Testis (tissue), 2 donors: ENCODE measurements at regions not wholly inside any gene's neighbourhood (a gene's known extent, or its start where the extent isn't known, plus 50 kb on each side); places are given as distances from the start of the nearest gene placed in this dataset.

Experiments
- DNase-seq: peaks from one replicate; pipeline ENCODE4 v3.0.0-alpha.2; 2019
- H3K27ac ChIP-seq, 2 donors: fragments of 200-600 bp; sonication (generic); one replicate each; pipeline ENCODE4 v1.5.1; 2019
- H3K27me3 ChIP-seq: fragments of 200-600 bp; sonication (generic); one replicate; pipeline ENCODE4 v1.5.1; 2019
- H3K36me3 ChIP-seq: fragments of 200-600 bp; sonication (generic); one replicate; pipeline ENCODE4 v1.5.1; 2017; ENCODE audit warnings: low read depth; ENCODE audit errors: missing control alignments
- H3K4me1 ChIP-seq: fragments of 200-600 bp; sonication (generic); one replicate; pipeline ENCODE4 v1.5.1; 2019
- H3K4me3 ChIP-seq, 2 donors: fragments of 200-600 bp; sonication (generic); one replicate each; pipeline ENCODE4 v1.5.1; 2017 to 2019
- H3K9me3 ChIP-seq: fragments of 200-600 bp; sonication (generic); one replicate; pipeline ENCODE4 v1.5.1; 2017
- POLR2A ChIP-seq: fragments of 450-650 bp; IDR thresholded peaks from one replicate; pipeline ENCODE4 v1.6.1; 2017; ENCODE audit warnings: antibody characterized with exemption, mild to moderate bottlenecking, moderate library complexity
- WGBS, 2 donors: methylation state at CpG; one replicate each; pipeline ENCODE4 v1.1.5; 2018; 5-methylcytosine and 5-hydroxymethylcytosine counted together
- intact Hi-C: fragments of 100-400 bp; cut with DNase I; formaldehyde crosslinking; loops from one replicate; pipeline ENCODE4 v1.15.1; 2023; ENCODE audit warnings: low total_unique reads
- TF ChIP-seq, protein P1 (sequence below), 3 experiments: fragments of 450-650 bp in 2 of 3; fragments of 200-600 bp in 1 of 3; sonication (generic) in 1 of 3; IDR thresholded peaks; one replicate each; pipeline ENCODE4 v1.5.1; 2016 to 2019; ENCODE audit warnings: antibody characterized with exemption in 3 of 3, mild to moderate bottlenecking in 2 of 3, moderate library complexity in 1 of 3

DNA sequence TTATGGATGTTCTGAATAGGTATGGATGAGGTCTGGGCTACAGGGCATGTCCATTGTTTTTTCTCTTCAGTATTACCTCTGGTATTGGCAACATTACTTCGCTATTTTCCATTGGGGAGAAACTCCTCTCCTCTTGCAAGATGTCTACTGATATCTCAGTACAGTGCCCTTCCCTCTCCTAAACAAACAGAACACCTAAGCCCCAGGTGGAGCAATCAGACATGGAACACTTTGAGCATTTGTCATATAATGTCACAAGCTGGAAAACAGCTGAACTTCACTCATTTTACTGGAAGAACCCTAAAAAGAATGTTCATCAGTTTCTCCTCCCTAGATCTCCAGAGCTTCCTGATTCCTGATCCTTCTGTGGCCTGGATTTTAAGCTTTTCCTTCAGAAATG, 339.8 kb downstream of the FRK start:
- Histone ChIP-seq H3K4me1 (no peaks in the 10 kb centered on the region), H3K27me3 (no peaks in the 10 kb centered on the region), H3K36me3 (no peaks in the 10 kb centered on the region), H3K9me3 (no peaks in the 10 kb centered on the region), H3K4me3 (no peak overlapping the region), H3K27ac (no peak overlapping the region)
- WGBS, 2 donors = 95 to 96% methylated on average over 1 of the region's 1 CpG
- no peak for DNase-seq
- intact Hi-C loops = no loop called here
- TF ChIP-seq, protein P1, sequence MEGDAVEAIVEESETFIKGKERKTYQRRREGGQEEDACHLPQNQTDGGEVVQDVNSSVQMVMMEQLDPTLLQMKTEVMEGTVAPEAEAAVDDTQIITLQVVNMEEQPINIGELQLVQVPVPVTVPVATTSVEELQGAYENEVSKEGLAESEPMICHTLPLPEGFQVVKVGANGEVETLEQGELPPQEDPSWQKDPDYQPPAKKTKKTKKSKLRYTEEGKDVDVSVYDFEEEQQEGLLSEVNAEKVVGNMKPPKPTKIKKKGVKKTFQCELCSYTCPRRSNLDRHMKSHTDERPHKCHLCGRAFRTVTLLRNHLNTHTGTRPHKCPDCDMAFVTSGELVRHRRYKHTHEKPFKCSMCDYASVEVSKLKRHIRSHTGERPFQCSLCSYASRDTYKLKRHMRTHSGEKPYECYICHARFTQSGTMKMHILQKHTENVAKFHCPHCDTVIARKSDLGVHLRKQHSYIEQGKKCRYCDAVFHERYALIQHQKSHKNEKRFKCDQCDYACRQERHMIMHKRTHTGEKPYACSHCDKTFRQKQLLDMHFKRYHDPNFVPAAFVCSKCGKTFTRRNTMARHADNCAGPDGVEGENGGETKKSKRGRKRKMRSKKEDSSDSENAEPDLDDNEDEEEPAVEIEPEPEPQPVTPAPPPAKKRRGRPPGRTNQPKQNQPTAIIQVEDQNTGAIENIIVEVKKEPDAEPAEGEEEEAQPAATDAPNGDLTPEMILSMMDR (IDR thresholded peaks at IDR 0.05) = no peak
- no peak for TF ChIP-seq POLR2A

DNA sequence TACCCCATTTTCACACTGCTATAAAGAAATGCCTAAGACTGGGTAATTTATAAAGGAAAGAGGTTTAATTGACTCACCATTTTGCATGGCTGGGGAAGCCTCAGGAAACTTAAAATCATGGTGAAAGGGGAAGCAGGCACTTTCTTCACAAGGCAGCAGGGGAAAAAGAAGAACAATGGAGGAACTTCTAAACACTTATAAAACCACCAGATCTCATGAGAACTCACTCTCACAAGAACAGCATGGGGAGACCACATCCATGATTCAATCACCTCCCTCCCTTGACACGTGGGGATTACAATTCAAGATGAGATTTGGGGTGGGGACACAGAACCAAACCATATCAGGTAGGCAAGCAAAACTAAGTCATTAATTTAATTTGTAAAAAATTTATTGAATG, 343.2 kb downstream of the FRK start:
- H3K36me3 ChIP-seq = no peaks in the 10 kb centered on the region
- intact Hi-C loops = no loop called here

DNA sequence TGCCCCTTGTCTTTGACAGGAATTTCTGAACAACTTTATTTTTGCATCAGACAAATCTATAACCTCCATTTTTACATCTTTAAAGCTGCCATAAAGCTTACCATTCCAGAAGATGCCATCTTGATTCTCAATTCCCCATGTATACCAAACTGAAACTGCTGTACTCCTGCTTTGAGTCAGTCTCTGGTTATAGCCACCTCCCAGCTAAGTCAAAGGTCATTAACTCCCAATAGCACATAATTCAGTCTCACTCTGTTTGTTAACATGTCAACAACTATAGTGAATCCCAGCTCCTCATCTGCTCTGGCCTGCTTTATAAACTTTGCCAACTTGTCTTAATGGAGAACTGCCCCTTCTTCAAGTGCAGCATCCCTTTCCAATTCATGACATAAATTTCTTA, 343.6 kb downstream of the FRK start:
- H3K27ac ChIP-seq = no peak overlapping the region
- TF ChIP-seq, protein P1 (IDR thresholded peaks at IDR 0.05) = no peak
- no peak for TF ChIP-seq POLR2A
- intact Hi-C loops = no loop called here
- H3K4me3 ChIP-seq = no peak overlapping the region
- no peaks in the 10 kb centered on the region for H3K27me3 ChIP-seq
- H3K4me1 ChIP-seq = no peaks in the 10 kb centered on the region
- no peaks in the 10 kb centered on the region for H3K9me3 ChIP-seq
- no peak for DNase-seq
- no peaks in the 10 kb centered on the region for H3K36me3 ChIP-seq

More for the DNA sequence above, 343.2 kb downstream of the FRK start:
- TF ChIP-seq POLR2A = no peak
- TF ChIP-seq, protein P1 (IDR thresholded peaks at IDR 0.05) = no peak
- Histone ChIP-seq H3K27ac (no peak overlapping the region), H3K9me3 (no peaks in the 10 kb centered on the region), H3K4me1 (no peaks in the 10 kb centered on the region), H3K27me3 (no peaks in the 10 kb centered on the region), H3K4me3 (no peak overlapping the region)
- DNase-seq = no peak
- WGBS, 2 donors = 69 to 73% methylated on average over 1 of the region's 1 CpG

- Histone ChIP-seq H3K27me3 (no peaks in the 10 kb centered on the region), H3K27ac (no peak overlapping the region), H3K36me3 (no peaks in the 10 kb centered on the region), H3K4me1 (no peaks in the 10 kb centered on the region), H3K4me3 (no peak overlapping the region), H3K9me3 (no peaks in the 10 kb centered on the region)
- 58 to 67% methylated on average over 6 of the region's 6 CpGs for WGBS, 2 donors
- DNase-seq = no peak
- intact Hi-C loops = no loop called here
- no peak for TF ChIP-seq POLR2A
- TF ChIP-seq, protein P1 (IDR thresholded peaks at IDR 0.05) = no peak
Measured at GRCh38 chr6:115712291-115712961, 348.3 kb downstream of the FRK start.

DNA sequence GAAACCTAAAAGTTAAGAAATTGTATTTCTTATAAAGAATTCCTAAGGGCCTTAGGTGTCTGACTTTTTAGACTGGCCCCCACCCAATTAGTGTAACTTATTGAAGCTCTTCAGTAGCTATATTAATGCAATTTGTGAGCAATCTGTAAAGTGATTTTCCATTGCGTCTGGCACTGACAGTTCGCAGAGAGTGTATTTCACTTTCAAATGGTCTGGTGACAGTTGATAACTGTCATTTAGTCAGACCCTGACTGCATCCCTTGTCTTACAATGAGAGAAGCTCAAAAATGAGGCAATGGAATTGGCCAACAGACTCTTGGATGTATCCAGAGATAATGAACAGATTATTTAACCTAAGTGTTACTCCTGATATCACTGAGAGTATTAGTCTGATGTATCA, 351.8 kb downstream of the FRK start:
- Histone ChIP-seq H3K4me3 (no peak overlapping the region), H3K9me3 (no peaks in the 10 kb centered on the region), H3K27me3 (no peaks in the 10 kb centered on the region), H3K4me1 (no peaks in the 10 kb centered on the region), H3K27ac (no peak overlapping the region), H3K36me3 (no peaks in the 10 kb centered on the region)
- no peak for DNase-seq
- TF ChIP-seq, protein P1 (IDR thresholded peaks at IDR 0.05) = no peak
- no peak for TF ChIP-seq POLR2A
- WGBS, 2 donors = 73 to 88% methylated on average over 2 of the region's 2 CpGs
- intact Hi-C loops = no loop called here
